ENCODE measurements at regions not wholly inside any gene's neighbourhood (a gene's known extent, or its start where the extent isn't known, plus 50 kb on each side); places are given as distances from the start of the nearest gene placed in this dataset.

- POLR2A ChIA-PET = no interaction called here
- H3K36me3 ChIP-seq (ENCODE audit: control insufficient read depth, insufficient read depth, low read length) = no peaks in the 10 kb centered on the region
- TF ChIP-seq, protein P1, sequence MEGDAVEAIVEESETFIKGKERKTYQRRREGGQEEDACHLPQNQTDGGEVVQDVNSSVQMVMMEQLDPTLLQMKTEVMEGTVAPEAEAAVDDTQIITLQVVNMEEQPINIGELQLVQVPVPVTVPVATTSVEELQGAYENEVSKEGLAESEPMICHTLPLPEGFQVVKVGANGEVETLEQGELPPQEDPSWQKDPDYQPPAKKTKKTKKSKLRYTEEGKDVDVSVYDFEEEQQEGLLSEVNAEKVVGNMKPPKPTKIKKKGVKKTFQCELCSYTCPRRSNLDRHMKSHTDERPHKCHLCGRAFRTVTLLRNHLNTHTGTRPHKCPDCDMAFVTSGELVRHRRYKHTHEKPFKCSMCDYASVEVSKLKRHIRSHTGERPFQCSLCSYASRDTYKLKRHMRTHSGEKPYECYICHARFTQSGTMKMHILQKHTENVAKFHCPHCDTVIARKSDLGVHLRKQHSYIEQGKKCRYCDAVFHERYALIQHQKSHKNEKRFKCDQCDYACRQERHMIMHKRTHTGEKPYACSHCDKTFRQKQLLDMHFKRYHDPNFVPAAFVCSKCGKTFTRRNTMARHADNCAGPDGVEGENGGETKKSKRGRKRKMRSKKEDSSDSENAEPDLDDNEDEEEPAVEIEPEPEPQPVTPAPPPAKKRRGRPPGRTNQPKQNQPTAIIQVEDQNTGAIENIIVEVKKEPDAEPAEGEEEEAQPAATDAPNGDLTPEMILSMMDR (IDR thresholded peaks at IDR 0.05; ENCODE audit: insufficient read depth in 1 of 2, low read depth in 1 of 2, low read length in 1 of 2, severe bottlenecking in 1 of 2, unreplicated experiment in 1 of 2) = no peak
- Mint-ChIP-seq H3K9me3 (ENCODE audit: unreplicated experiment) (no peaks in the 10 kb centered on the region), H3K27me3 (ENCODE audit: insufficient read depth, unreplicated experiment) (no peaks in the 10 kb centered on the region), H3K4me3 (ENCODE audit: unreplicated experiment) (no peak overlapping the region), H3K4me1 (ENCODE audit: low read depth, unreplicated experiment) (no peaks in the 10 kb centered on the region), H3K36me3 (ENCODE audit: insufficient read depth, unreplicated experiment) (no peaks in the 10 kb centered on the region), H3K27ac (ENCODE audit: unreplicated experiment) (no peak overlapping the region)
- CTCF ChIA-PET = no interaction called here
- DNase-seq = no peak
- no peak overlapping the region for H3K4me3 ChIP-seq (ENCODE audit: low read depth, low read length)
- intact Hi-C loops (cut with micrococcal nuclease; ENCODE audit: unreplicated experiment) = no loop called here
- H3K9me3 ChIP-seq = 0 out of 2 replicates have a peak, but pooled peaks cover 3% of the 10 kb centered on the region
- H3K4me1 ChIP-seq = no peaks in the 10 kb centered on the region
- no peaks in the 10 kb centered on the region for H3K27me3 ChIP-seq (replicated peaks; ENCODE audit: control insufficient read depth, insufficient read depth, low read length)
- no TSS peak for BruUV-seq (replicated peaks)
These were observed 334.9 kb downstream of the SNAPC1 start for GRCh38 chr14:62097072-62097471.

DNA sequence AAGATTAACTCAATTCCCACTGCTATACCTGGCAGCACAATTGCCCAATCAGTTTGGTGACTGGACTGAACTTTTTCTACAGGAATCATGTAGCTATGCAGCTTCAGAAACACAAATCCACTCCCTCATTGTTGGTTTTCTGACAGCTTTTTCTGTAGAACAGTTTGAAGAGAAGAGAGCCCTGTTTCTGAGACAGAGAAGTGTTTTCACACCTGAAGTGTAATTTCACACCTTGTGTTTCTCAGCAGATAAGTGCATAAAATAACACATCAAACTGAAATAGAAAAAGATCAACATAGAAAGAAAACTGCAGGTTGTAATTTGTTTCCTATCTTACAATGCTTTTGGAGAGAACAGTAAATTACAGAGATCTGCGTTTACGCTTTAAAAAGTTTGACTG lies 335.6 kb downstream of the SNAPC1 start:
- Histone ChIP-seq H3K4me3 (ENCODE audit: low read depth, low read length) (no peak overlapping the region), H3K4me1 (no peaks in the 10 kb centered on the region), H3K27me3 (replicated peaks; ENCODE audit: control insufficient read depth, insufficient read depth, low read length) (no peaks in the 10 kb centered on the region), H3K36me3 (ENCODE audit: control insufficient read depth, insufficient read depth, low read length) (no peaks in the 10 kb centered on the region), H3K9me3 (0 out of 2 replicates have a peak, but pooled peaks cover 3% of the 10 kb centered on the region)
- no peak for DNase-seq
- BruUV-seq (replicated peaks) = no TSS peak
- no peak overlapping the region for H3K4me3 Mint-ChIP-seq (ENCODE audit: unreplicated experiment)
- intact Hi-C loops (cut with micrococcal nuclease; ENCODE audit: unreplicated experiment) = no loop called here
- no peaks in the 10 kb centered on the region for H3K36me3 Mint-ChIP-seq (ENCODE audit: insufficient read depth, unreplicated experiment)
- H3K4me1 Mint-ChIP-seq (ENCODE audit: low read depth, unreplicated experiment) = no peaks in the 10 kb centered on the region
- ChIA-PET POLR2A (no interaction called here), CTCF (no interaction called here)
- no peak overlapping the region for H3K27ac Mint-ChIP-seq (ENCODE audit: unreplicated experiment)
- TF ChIP-seq, protein P1 (IDR thresholded peaks at IDR 0.05; ENCODE audit: insufficient read depth in 1 of 2, low read depth in 1 of 2, low read length in 1 of 2, severe bottlenecking in 1 of 2, unreplicated experiment in 1 of 2) = no peak
- no peaks in the 10 kb centered on the region for H3K27me3 Mint-ChIP-seq (ENCODE audit: insufficient read depth, unreplicated experiment)
- no peaks in the 10 kb centered on the region for H3K9me3 Mint-ChIP-seq (ENCODE audit: unreplicated experiment)

- H3K27ac Mint-ChIP-seq (ENCODE audit: unreplicated experiment) = no peak overlapping the region
- BruUV-seq (replicated peaks) = no TSS peak
- no peak for DNase-seq
- H3K27me3 ChIP-seq (replicated peaks; ENCODE audit: control insufficient read depth, insufficient read depth, low read length) = no peaks in the 10 kb centered on the region
- no peaks in the 10 kb centered on the region for H3K36me3 Mint-ChIP-seq (ENCODE audit: insufficient read depth, unreplicated experiment)
- H3K9me3 ChIP-seq = 0 out of 2 replicates have a peak, but pooled peaks cover 3% of the 10 kb centered on the region
- intact Hi-C loops (cut with micrococcal nuclease; ENCODE audit: unreplicated experiment) = no loop called here
- no peak overlapping the region for H3K4me3 ChIP-seq (ENCODE audit: low read depth, low read length)
- H3K9me3 Mint-ChIP-seq (ENCODE audit: unreplicated experiment) = no peaks in the 10 kb centered on the region
- TF ChIP-seq, protein P1 (IDR thresholded peaks at IDR 0.05; ENCODE audit: insufficient read depth in 1 of 2, low read depth in 1 of 2, low read length in 1 of 2, severe bottlenecking in 1 of 2, unreplicated experiment in 1 of 2) = no peak
- no peaks in the 10 kb centered on the region for H3K36me3 ChIP-seq (ENCODE audit: control insufficient read depth, insufficient read depth, low read length)
- H3K27me3 Mint-ChIP-seq (ENCODE audit: insufficient read depth, unreplicated experiment) = no peaks in the 10 kb centered on the region
- no peaks in the 10 kb centered on the region for H3K4me1 Mint-ChIP-seq (ENCODE audit: low read depth, unreplicated experiment)
- H3K4me3 Mint-ChIP-seq (ENCODE audit: unreplicated experiment) = no peak overlapping the region
- H3K4me1 ChIP-seq = no peaks in the 10 kb centered on the region
- ChIA-PET CTCF (interaction anchor here (0.6 kb wide), 1 partner anchor 44 kb away, joined by 4 read pairs; no protein-coding TSS in a partner anchor), POLR2A (no interaction called here)
These were observed 336.1 kb downstream of the SNAPC1 start for GRCh38 chr14:62098357-62098756.
